MM.1S (cell line): ENCODE measurements at regions not wholly inside any gene's neighbourhood (a gene's known extent, or its start where the extent isn't known, plus 50 kb on each side); places are given as distances from the start of the nearest gene placed in this dataset.

Source experiments
- EZH2 ChIP-seq: fragments of 300-600 bp; sonication (generic); optimal IDR thresholded peaks from 2 replicates; pipeline ENCODE3; 2017; ENCODE audit warnings: low read depth, mild to moderate bottlenecking, antibody characterized with exemption, low read length, mixed read lengths
- TF ChIP-seq, protein P1 (sequence below): fragments of 300-600 bp; sonication (generic); IDR thresholded peaks from 2 replicates; pipeline ENCODE4 v1.5.1; 2016; ENCODE audit warnings: antibody characterized with exemption, low read length, mixed read lengths

DNA sequence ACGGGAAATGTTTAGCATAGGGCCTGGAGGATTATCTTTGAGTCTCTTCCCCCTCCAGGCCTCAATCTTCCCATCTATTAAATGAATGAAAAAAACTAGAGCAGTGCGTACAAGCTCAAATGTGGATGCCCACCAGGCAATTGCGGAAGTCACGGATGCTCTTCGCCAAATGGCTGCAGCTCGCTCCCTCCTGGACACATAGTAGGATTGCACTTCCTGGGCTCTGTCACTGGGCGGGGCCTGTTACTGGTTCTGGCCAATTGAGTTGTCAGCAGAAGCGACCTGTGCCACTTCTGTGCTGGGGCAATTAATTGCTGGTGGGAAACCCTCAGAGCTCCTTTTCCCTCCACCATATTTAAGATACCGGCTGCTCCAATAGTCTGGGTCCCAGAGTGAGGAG, 168.2 kb upstream of the IRX6 start:
- TF ChIP-seq, protein P1, sequence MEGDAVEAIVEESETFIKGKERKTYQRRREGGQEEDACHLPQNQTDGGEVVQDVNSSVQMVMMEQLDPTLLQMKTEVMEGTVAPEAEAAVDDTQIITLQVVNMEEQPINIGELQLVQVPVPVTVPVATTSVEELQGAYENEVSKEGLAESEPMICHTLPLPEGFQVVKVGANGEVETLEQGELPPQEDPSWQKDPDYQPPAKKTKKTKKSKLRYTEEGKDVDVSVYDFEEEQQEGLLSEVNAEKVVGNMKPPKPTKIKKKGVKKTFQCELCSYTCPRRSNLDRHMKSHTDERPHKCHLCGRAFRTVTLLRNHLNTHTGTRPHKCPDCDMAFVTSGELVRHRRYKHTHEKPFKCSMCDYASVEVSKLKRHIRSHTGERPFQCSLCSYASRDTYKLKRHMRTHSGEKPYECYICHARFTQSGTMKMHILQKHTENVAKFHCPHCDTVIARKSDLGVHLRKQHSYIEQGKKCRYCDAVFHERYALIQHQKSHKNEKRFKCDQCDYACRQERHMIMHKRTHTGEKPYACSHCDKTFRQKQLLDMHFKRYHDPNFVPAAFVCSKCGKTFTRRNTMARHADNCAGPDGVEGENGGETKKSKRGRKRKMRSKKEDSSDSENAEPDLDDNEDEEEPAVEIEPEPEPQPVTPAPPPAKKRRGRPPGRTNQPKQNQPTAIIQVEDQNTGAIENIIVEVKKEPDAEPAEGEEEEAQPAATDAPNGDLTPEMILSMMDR: no peak
- no peak for TF ChIP-seq EZH2
